GM12873 (cell line): ENCODE measurements at regions not wholly inside any gene's neighbourhood (a gene's known extent, or its start where the extent isn't known, plus 50 kb on each side); places are given as distances from the start of the nearest gene placed in this dataset.

ENCODE experiments used
- CTCF ChIP-seq: IDR thresholded peaks from 2 replicates; pipeline ENCODE4 v1.5.1; 2012; ENCODE audit warnings: low read depth, mild to moderate bottlenecking, moderate library complexity, low read length, control low read depth; ENCODE audit not compliant: insufficient read depth; ENCODE audit errors: missing control alignments

- TF ChIP-seq CTCF, result no peak
Measured at GRCh38 chr15:85943151-85943550, 136.5 kb upstream of the AGBL1 start.

DNA sequence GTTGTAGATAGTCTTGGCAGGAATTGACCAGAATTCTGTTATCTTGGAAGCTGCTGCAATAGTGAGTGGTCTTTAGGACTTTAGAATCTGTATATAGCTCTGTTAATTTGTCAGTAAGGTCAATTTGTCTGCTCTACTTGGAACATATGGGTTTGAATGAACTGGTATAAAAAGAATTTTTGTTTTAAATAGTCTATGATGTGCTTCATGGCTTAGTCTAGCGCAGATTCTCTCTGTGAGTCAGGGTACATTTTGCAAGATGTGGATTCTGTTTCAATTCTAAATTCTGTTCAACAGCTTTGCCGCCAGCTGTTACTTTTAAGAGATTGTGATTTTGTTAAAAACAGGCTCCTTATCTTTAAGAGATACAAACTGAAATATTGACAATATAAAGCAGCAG lies 135.9 kb upstream of the AGBL1 start:
- TF ChIP-seq CTCF, result no peak

- no peak for TF ChIP-seq CTCF
Measured at GRCh38 chr15:85947021-85947420, 132.7 kb upstream of the AGBL1 start.

GRCh38 chr15:85947936-85948335 lies 131.7 kb upstream of the AGBL1 start:
- TF ChIP-seq CTCF, result no peak

DNA sequence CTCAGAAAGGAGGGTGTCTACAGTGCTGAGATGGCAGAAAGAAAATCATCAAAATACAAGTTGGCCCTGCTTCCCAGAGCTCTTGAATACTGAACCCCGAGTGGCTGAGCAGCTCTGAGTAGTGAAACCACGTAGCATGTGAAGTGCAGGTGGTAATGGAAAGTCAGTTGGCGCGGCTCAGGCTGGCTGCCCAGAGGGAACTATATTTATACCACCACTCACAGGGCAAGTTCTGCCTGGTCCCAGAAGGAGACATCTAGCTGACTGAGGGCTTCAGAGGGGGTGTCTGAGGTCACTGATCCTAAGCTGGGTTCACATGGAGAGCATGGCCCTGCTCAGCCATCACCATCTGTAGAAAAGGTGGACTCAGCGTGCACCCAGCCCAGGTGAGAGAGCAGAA lies 129.6 kb upstream of the AGBL1 start:
- TF ChIP-seq CTCF, result no peak

GRCh38 chr15:85954586-85954985 lies 125.1 kb upstream of the AGBL1 start:
- TF ChIP-seq CTCF, result no peak

- TF ChIP-seq CTCF, result no peak
Measured at GRCh38 chr15:85955501-85956391, 123.9 kb upstream of the AGBL1 start.
